ENCODE measurements at regions not wholly inside any gene's neighbourhood (a gene's known extent, or its start where the extent isn't known, plus 50 kb on each side); places are given as distances from the start of the nearest gene placed in this dataset.

DNA sequence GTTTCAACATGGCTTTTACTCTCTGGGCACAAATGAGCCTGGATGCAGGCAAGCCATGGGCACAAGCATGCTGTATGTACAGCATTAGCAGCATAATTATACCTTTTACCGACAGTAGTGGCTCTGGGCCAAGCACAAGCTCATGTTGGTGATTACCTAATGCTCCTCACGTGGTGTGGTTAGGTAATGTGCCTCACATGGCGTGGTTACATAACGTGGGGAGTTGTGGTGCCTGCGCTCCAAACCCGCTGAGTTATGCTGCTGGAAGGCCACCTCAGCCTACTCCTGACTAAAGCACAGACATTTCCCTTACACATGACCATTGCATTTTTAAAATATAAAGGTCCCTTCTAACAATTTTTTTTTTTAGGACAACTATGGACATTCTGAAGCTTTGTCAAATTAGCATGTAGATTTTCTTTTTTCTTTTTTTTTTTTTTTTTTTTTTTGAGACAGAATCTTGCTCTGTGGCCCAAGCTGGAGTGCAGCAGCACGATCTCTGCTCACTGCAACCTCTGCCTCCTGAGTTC is 794.0 kb downstream of the EFNA5 start:
- TF ChIP-seq CTCF (IDR thresholded peaks at IDR 0.05; ENCODE audit: low read depth, low read length): no peak
- no peak for TF ChIP-seq EZH2phosphoT487 (IDR thresholded peaks at IDR 0.05; ENCODE audit: low read depth)
